Cardiac muscle cell (in vitro differentiated cells and primary cell): ENCODE measurements at regions not wholly inside any gene's neighbourhood (a gene's known extent, or its start where the extent isn't known, plus 50 kb on each side); places are given as distances from the start of the nearest gene placed in this dataset.
"Not testable (repeated sequence)": the region's sequence is repeated elsewhere in the genome, so short reads cannot be mapped to it uniquely, and the experiment has no call there.

ENCODE experiments used
- DNase-seq, 2 donors: peaks; one replicate each; pipeline versions ENCODE4 v3.0.0 to v3.0.0-alpha.2; 2010 to 2017; ENCODE audit warnings: low read depth in 1 of 2, low spot score in 1 of 2
- H3K27ac ChIP-seq: fragments of 200-600 bp; sonication (generic); 2 replicates; pipeline ENCODE4 v1.5.1; 2016
- H3K27me3 ChIP-seq: fragments of 200-600 bp; sonication (generic); 2 replicates; pipeline ENCODE4 v1.6.0; 2016; ENCODE audit warnings: control low read depth
- H3K36me3 ChIP-seq: fragments of 200-600 bp; sonication (generic); 2 replicates; pipeline ENCODE4 v1.5.1; 2016; ENCODE audit warnings: control low read depth
- H3K4me1 ChIP-seq: fragments of 200-600 bp; sonication (generic); 2 replicates; pipeline ENCODE4 v1.8.1; 2017; ENCODE audit warnings: low read depth, mild to moderate bottlenecking, mixed run types
- H3K4me3 ChIP-seq: fragments of 200-600 bp; sonication (generic); 2 replicates; pipeline ENCODE4 v1.5.1; 2016; ENCODE audit warnings: mild to moderate bottlenecking
- H3K9me3 ChIP-seq: fragments of 200-600 bp; sonication (generic); 2 replicates; pipeline ENCODE4 v1.5.1; 2017; ENCODE audit warnings: low read depth, mild to moderate bottlenecking, control low read depth
- CTCF ChIP-seq: IDR thresholded peaks from 2 replicates; pipeline ENCODE4 v1.5.1; 2012; ENCODE audit warnings: low read depth, mild to moderate bottlenecking, low read length

GRCh38 chr10:61588770-61589211, 73.9 kb upstream of the CABCOCO1 start:
- Histone ChIP-seq H3K4me1 (no peaks in the 10 kb centered on the region), H3K4me3 (no peak overlapping the region), H3K9me3 (no peaks in the 10 kb centered on the region), H3K27me3 (no peaks in the 10 kb centered on the region), H3K36me3 (no peaks in the 10 kb centered on the region), H3K27ac (no peak overlapping the region)
- TF ChIP-seq CTCF = no peak
- no peak for DNase-seq

GRCh38 chr10:61586829-61587228, 75.9 kb upstream of the CABCOCO1 start:
- H3K27ac ChIP-seq = no peak overlapping the region
- no peak for TF ChIP-seq CTCF
- H3K36me3 ChIP-seq = no peaks in the 10 kb centered on the region
- H3K4me3 ChIP-seq = no peak overlapping the region
- H3K27me3 ChIP-seq = no peaks in the 10 kb centered on the region
- DNase-seq = no peak
- H3K4me1 ChIP-seq = no peaks in the 10 kb centered on the region
- H3K9me3 ChIP-seq = no peaks in the 10 kb centered on the region

GRCh38 chr10:61580608-61581007, 82.1 kb upstream of the CABCOCO1 start:
- no peak overlapping the region for H3K4me3 ChIP-seq
- DNase-seq = no peak
- no peaks in the 10 kb centered on the region for H3K27me3 ChIP-seq
- TF ChIP-seq CTCF = no peak
- H3K36me3 ChIP-seq = no peaks in the 10 kb centered on the region
- H3K27ac ChIP-seq = no peak overlapping the region
- no peaks in the 10 kb centered on the region for H3K4me1 ChIP-seq
- no peaks in the 10 kb centered on the region for H3K9me3 ChIP-seq

GRCh38 chr10:61570204-61570603, 92.5 kb upstream of the CABCOCO1 start:
- H3K27ac ChIP-seq, H3K36me3 ChIP-seq, H3K27me3 ChIP-seq, H3K9me3 ChIP-seq, H3K4me1 ChIP-seq, H3K4me3 ChIP-seq, DNase-seq: not testable (repeated sequence)

GRCh38 chr10:61567729-61568128, 95.0 kb upstream of the CABCOCO1 start:
- no peaks in the 10 kb centered on the region for H3K9me3 ChIP-seq
- H3K4me1 ChIP-seq = no peaks in the 10 kb centered on the region
- no peak for DNase-seq
- no peak for TF ChIP-seq CTCF
- no peaks in the 10 kb centered on the region for H3K36me3 ChIP-seq
- H3K4me3 ChIP-seq = no peak overlapping the region
- H3K27me3 ChIP-seq = no peaks in the 10 kb centered on the region
- H3K27ac ChIP-seq = no peak overlapping the region

GRCh38 chr10:61565819-61566560, 96.7 kb upstream of the CABCOCO1 start:
- Histone ChIP-seq H3K4me1 (no peaks in the 10 kb centered on the region), H3K36me3 (no peaks in the 10 kb centered on the region), H3K9me3 (no peaks in the 10 kb centered on the region), H3K27me3 (no peaks in the 10 kb centered on the region), H3K4me3 (no peak overlapping the region), H3K27ac (no peak overlapping the region)
- DNase-seq = no peak
- TF ChIP-seq CTCF = no peak
